K562 (cell line): ENCODE measurements at regions not wholly inside any gene's neighbourhood (a gene's known extent, or its start where the extent isn't known, plus 50 kb on each side); places are given as distances from the start of the nearest gene placed in this dataset.

Source experiments
- ARID1B ChIP-seq: fragments of 450-650 bp; IDR thresholded peaks from 2 replicates; pipeline ENCODE4 v1.6.1; 2016; ENCODE audit warnings: antibody characterized with exemption, mild to moderate bottlenecking, inconsistent platforms
- BCOR ChIP-seq: fragments of 450-650 bp; IDR thresholded peaks from 2 replicates; pipeline ENCODE4 v1.6.1; 2016
- ESRRA ChIP-seq: fragments of 450-650 bp; IDR thresholded peaks from 2 replicates; pipeline ENCODE4 v1.6.1; 2014; ENCODE audit warnings: low read depth, mild to moderate bottlenecking, moderate library complexity, borderline replicate concordance
- EZH2 ChIP-seq: IDR thresholded peaks from 2 replicates; pipeline ENCODE4 v1.6.1; 2012; ENCODE audit warnings: low read depth, mild to moderate bottlenecking, inconsistent platforms, low read length, borderline replicate concordance
- FOXM1 ChIP-seq, 2 experiments: fragments of 450-650 bp in 1 of 2; sonication (generic) in 1 of 2; formaldehyde crosslinking in 1 of 2; IDR thresholded peaks; 2 replicates each; pipeline versions ENCODE4 v1.6.1 to v1.9.0; 2017 to 2022; ENCODE audit warnings: low read depth in 2 of 2, mild to moderate bottlenecking in 2 of 2, missing genetic modification reagents in 1 of 2, moderate library complexity in 1 of 2
- KDM1A ChIP-seq, 2 experiments: fragments of 450-650 bp; IDR thresholded peaks; 2 replicates each; pipeline ENCODE4 v1.6.1; 2016; ENCODE audit warnings: mild to moderate bottlenecking in 2 of 2
- MNT ChIP-seq, 2 experiments: fragments of 450-650 bp; conservative IDR thresholded peaks; 2 replicates each; pipeline ENCODE4 v1.6.1; 2017; ENCODE audit warnings: mild to moderate bottlenecking in 2 of 2, moderate library complexity in 2 of 2
- NCOA6 ChIP-seq: fragments of 450-650 bp; IDR thresholded peaks from 2 replicates; pipeline ENCODE4 v1.6.1; 2017; ENCODE audit warnings: mild to moderate bottlenecking
- NFE2L1 ChIP-seq: fragments of 450-650 bp; IDR thresholded peaks from 2 replicates; pipeline ENCODE4 v1.6.1; 2016; ENCODE audit warnings: missing genetic modification characterization, low read depth, mild to moderate bottlenecking, missing compliant biosample characterization, moderate library complexity, borderline replicate concordance
- NONO ChIP-seq, 2 experiments: fragments of 200-400 bp in 1 of 2; fragments of 450-650 bp in 1 of 2; formaldehyde crosslinking in 1 of 2; IDR thresholded peaks; 2 replicates each; pipeline ENCODE4 v1.6.1; 2017; ENCODE audit warnings: low read depth in 2 of 2, mild to moderate bottlenecking in 2 of 2, moderate library complexity in 2 of 2, low read length in 1 of 2
- RUNX1 ChIP-seq: sonication (generic); IDR thresholded peaks from 2 replicates; pipeline ENCODE4 v1.6.1; 2016; ENCODE audit warnings: antibody characterized with exemption, low read depth
- TAF1 ChIP-seq: IDR thresholded peaks from 2 replicates; pipeline ENCODE4 v1.6.1; 2011; ENCODE audit warnings: mild to moderate bottlenecking, low read length, moderate library complexity; ENCODE audit not compliant: insufficient read depth, control insufficient read depth, severe bottlenecking; ENCODE audit errors: extremely low read depth
- TAL1 ChIP-seq: fragments of 450-650 bp; IDR thresholded peaks from 2 replicates; pipeline ENCODE4 v1.6.1; 2016; ENCODE audit warnings: mild to moderate bottlenecking
- ZBTB1 ChIP-seq: sonication (generic); formaldehyde crosslinking; IDR thresholded peaks from 2 replicates; pipeline ENCODE4 v1.8.1; 2023; ENCODE audit warnings: missing genetic modification reagents, low read depth, mild to moderate bottlenecking, borderline replicate concordance
- ZHX1 ChIP-seq: fragments of 150-350 bp; conservative IDR thresholded peaks from 2 replicates; pipeline ENCODE4 v1.6.1; 2014; ENCODE audit warnings: low read length
- ZKSCAN1 ChIP-seq: fragments of 150-350 bp; IDR thresholded peaks from 2 replicates; pipeline ENCODE4 v1.6.1; 2016; ENCODE audit warnings: low read depth, low read length
- ZNF444 ChIP-seq: fragments of 250-450 bp; sonication (Bioruptor Pico); IDR thresholded peaks from 2 replicates; pipeline ENCODE4 v1.4.0; 2020; ENCODE audit warnings: mild to moderate bottlenecking, moderate library complexity
- ZNF584 ChIP-seq: fragments of 200-800 bp; sonication (Bioruptor generic); IDR thresholded peaks from 2 replicates; pipeline ENCODE4 v1.6.1; 2016; ENCODE audit warnings: low read depth, mild to moderate bottlenecking, missing genetic modification characterization, missing compliant biosample characterization
- ZSCAN32 ChIP-seq: fragments of 450-650 bp; formaldehyde crosslinking; IDR thresholded peaks from 2 replicates; pipeline ENCODE4 v1.4.0; 2020; ENCODE audit warnings: mild to moderate bottlenecking, moderate library complexity
- TF ChIP-seq, protein P1 (sequence below): fragments of 450-650 bp; conservative IDR thresholded peaks from 2 replicates; pipeline ENCODE4 v1.6.1; 2016; ENCODE audit warnings: missing genetic modification characterization, low read depth, mild to moderate bottlenecking, missing compliant biosample characterization, moderate library complexity
- TF ChIP-seq, protein P2 (sequence below): sonication (generic); formaldehyde crosslinking; IDR thresholded peaks from 2 replicates; pipeline ENCODE4 v1.8.0; 2022; ENCODE audit warnings: missing genetic modification reagents, mild to moderate bottlenecking, moderate library complexity, borderline replicate concordance

GRCh38 chr11:95542868-95543551 lies 246.6 kb downstream of the FAM76B start (continued):
- TF ChIP-seq MNT (conservative IDR thresholded peaks at IDR 0.05), result peak; percentile 50 to 68
- TF ChIP-seq ZHX1, result no peak
- peak; percentile 70; the same call in 1 of the 2 replicates for TF ChIP-seq ZNF444 (CRISPR knock-in tag)
- peak; percentile 58 for TF ChIP-seq TAF1
- TF ChIP-seq ZKSCAN1, result peak; percentile 12; the same call in 1 of the 2 replicates
- TF ChIP-seq RUNX1, result peak; percentile 72; the same call in 1 of the 2 replicates
- TF ChIP-seq ZSCAN32 (CRISPR knock-in tag), result 0 out of 2 replicates have a peak, but pooled peaks have one; percentile 8
- TF ChIP-seq, protein P1, sequence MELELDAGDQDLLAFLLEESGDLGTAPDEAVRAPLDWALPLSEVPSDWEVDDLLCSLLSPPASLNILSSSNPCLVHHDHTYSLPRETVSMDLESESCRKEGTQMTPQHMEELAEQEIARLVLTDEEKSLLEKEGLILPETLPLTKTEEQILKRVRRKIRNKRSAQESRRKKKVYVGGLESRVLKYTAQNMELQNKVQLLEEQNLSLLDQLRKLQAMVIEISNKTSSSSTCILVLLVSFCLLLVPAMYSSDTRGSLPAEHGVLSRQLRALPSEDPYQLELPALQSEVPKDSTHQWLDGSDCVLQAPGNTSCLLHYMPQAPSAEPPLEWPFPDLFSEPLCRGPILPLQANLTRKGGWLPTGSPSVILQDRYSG, result peak; percentile 70
- TF ChIP-seq NONO (IDR thresholded peaks at IDR 0.05; ENCODE audit: low read depth in 2 of 2, low read length in 1 of 2), result peak in 1 of 2 experiments; percentile 84; a peak in 2 of 4 replicates
- TF ChIP-seq BCOR, result 0 out of 2 replicates have a peak, but pooled peaks have one; percentile 32
- TF ChIP-seq KDM1A (IDR thresholded peaks at IDR 0.05), result peak; percentile 53 to 74
- peak; percentile 99 for TF ChIP-seq TAL1
- TF ChIP-seq ESRRA, result peak; percentile 39; the same call in 1 of the 2 replicates
- no peak for TF ChIP-seq NCOA6
- peak; percentile 96 for TF ChIP-seq FOXM1 (IDR thresholded peaks at IDR 0.05; ENCODE audit: low read depth)
- no peak for TF ChIP-seq FOXM1 (CRISPR knock-in tag; IDR thresholded peaks at IDR 0.05; ENCODE audit: low read depth)
- TF ChIP-seq NFE2L1, result peak; percentile 67; the same call in 1 of the 2 replicates
- peak; percentile 99 for TF ChIP-seq ARID1B
- TF ChIP-seq, protein P2, sequence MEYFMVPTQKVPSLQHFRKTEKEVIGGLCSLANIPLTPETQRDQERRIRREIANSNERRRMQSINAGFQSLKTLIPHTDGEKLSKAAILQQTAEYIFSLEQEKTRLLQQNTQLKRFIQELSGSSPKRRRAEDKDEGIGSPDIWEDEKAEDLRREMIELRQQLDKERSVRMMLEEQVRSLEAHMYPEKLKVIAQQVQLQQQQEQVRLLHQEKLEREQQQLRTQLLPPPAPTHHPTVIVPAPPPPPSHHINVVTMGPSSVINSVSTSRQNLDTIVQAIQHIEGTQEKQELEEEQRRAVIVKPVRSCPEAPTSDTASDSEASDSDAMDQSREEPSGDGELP (CRISPR knock-in tag), result peak; percentile 68
- peak; percentile 78; the same call in 1 of the 2 replicates for TF ChIP-seq ZNF584
- TF ChIP-seq EZH2, result no peak; the same call in 1 of the 2 replicates
- TF ChIP-seq ZBTB1 (CRISPR knock-in tag), result no peak
